HG02981 (cell line): ENCODE measurements at regions not wholly inside any gene's neighbourhood (a gene's known extent, or its start where the extent isn't known, plus 50 kb on each side); places are given as distances from the start of the nearest gene placed in this dataset.
A peak's percentile ranks its signal among the peaks of the same experiment; 100 is the strongest.

ENCODE experiments used
- ATAC-seq: cut with Tn5 transposase; IDR thresholded peaks from one replicate; pipeline ENCODE4 v1.9.1; 2021; ENCODE audit warnings: mild to moderate bottlenecking, moderate library complexity; ENCODE audit not compliant: unreplicated experiment

DNA sequence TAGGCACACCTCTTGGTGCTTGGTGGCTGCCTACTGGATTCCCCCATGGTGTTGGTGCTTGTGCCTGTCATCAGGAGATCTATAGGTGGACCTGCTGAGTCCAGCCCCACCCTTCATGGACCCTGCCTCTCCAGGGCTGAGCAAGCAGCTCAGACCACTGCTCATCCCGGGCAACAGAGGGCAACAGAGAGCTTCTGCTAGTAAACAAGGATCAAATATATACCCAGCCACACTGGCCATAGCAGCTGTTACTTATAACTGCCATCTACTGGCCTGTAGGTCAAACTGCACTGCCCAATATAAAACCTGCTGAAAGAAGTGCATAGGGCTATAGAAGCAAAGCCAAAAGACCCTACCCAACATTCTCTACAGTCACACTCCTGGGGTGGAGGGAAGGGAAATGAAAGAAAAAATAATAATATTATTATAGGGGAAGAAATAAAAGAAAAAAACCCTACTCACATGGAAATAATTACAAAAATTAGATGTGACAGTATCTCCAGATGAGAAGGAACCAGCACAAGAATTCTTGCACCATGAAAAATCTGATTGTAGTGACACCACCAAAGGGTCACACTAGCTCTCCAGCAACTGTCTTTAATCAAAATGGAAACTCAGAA is 54.9 kb upstream of the ZNF800 start:
- peak; percentile 100 for ATAC-seq

GRCh38 chr7:127446842-127447241 is 54.3 kb upstream of the ZNF800 start:
- ATAC-seq = no peak
